OCI-LY1 (cell line): ENCODE measurements at regions not wholly inside any gene's neighbourhood (a gene's known extent, or its start where the extent isn't known, plus 50 kb on each side); places are given as distances from the start of the nearest gene placed in this dataset.

Source experiments
- H2AFZ ChIP-seq: fragments of 200-600 bp; sonication (generic), shearing (Covaris generic); 2 replicates; pipeline ENCODE4 v1.6.0; 2014; ENCODE audit warnings: antibody characterized with exemption, mild to moderate bottlenecking, low read length
- H3F3A ChIP-seq: fragments of 200-600 bp; sonication (generic), shearing (Covaris generic); 2 replicates; pipeline ENCODE4 v1.6.0; 2014; ENCODE audit warnings: mild to moderate bottlenecking, antibody characterized with exemption, low read length, moderate library complexity; ENCODE audit not compliant: insufficient read depth
- H3K27ac ChIP-seq: fragments of 200-600 bp; sonication (generic); 2 replicates; pipeline ENCODE4 v1.5.1; 2014; ENCODE audit warnings: low read length, mixed run types, mild to moderate bottlenecking, low read depth; ENCODE audit not compliant: poor library complexity, severe bottlenecking
- H3K27me3 ChIP-seq: fragments of 200-600 bp; sonication (generic); 2 replicates; pipeline ENCODE4 v1.6.0; 2014; ENCODE audit warnings: antibody characterized with exemption, mild to moderate bottlenecking, low read length, moderate library complexity; ENCODE audit not compliant: insufficient read depth
- H3K36me3 ChIP-seq: fragments of 200-600 bp; sonication (generic); 2 replicates; pipeline ENCODE4 v1.6.1; 2014; ENCODE audit warnings: mild to moderate bottlenecking, antibody characterized with exemption, low read length, moderate library complexity, mixed read lengths; ENCODE audit not compliant: insufficient read depth
- H3K4me1 ChIP-seq: fragments of 200-600 bp; sonication (generic); 2 replicates; pipeline ENCODE4 v1.5.1; 2014; ENCODE audit warnings: mild to moderate bottlenecking, low read length, moderate library complexity; ENCODE audit not compliant: insufficient read depth, severe bottlenecking
- H3K4me2 ChIP-seq: fragments of 200-600 bp; sonication (generic), shearing (Covaris generic); 2 replicates; pipeline ENCODE4 v1.6.1; 2014; ENCODE audit warnings: low read length
- H3K4me3 ChIP-seq: fragments of 200-600 bp; sonication (generic); 2 replicates; pipeline ENCODE4 v1.5.1; 2014; ENCODE audit warnings: low read length, low read depth, mild to moderate bottlenecking, mixed read lengths; ENCODE audit not compliant: poor library complexity, severe bottlenecking
- H3K79me2 ChIP-seq: fragments of 200-600 bp; shearing (Covaris generic); 2 replicates; pipeline ENCODE4 v1.6.1; 2016; ENCODE audit warnings: mixed run types, low read length, mixed read lengths; ENCODE audit not compliant: insufficient read depth
- H3K9ac ChIP-seq: fragments of 200-600 bp; sonication (generic), shearing (Covaris generic); 2 replicates; pipeline ENCODE4 v1.6.1; 2014; ENCODE audit warnings: mild to moderate bottlenecking, low read length, mixed read lengths
- H3K9me2 ChIP-seq: fragments of 200-600 bp; sonication (generic), shearing (Covaris generic); 2 replicates; pipeline ENCODE4 v1.6.1; 2014; ENCODE audit warnings: low read depth, mild to moderate bottlenecking, low read length, mixed read lengths
- H3K9me3 ChIP-seq: fragments of 200-600 bp; shearing (Covaris generic); 2 replicates; pipeline ENCODE4 v1.6.1; 2014; ENCODE audit warnings: low read length, mixed read lengths
- H4K20me1 ChIP-seq: fragments of 200-600 bp; sonication (generic), shearing (Covaris generic); 2 replicates; pipeline ENCODE4 v1.6.0; 2016; ENCODE audit warnings: mild to moderate bottlenecking, low read length; ENCODE audit not compliant: insufficient read depth
- EZH2 ChIP-seq: fragments of 200-600 bp; sonication (generic), shearing (Covaris generic); IDR thresholded peaks from 2 replicates; pipeline ENCODE4 v1.8.0; 2017; ENCODE audit warnings: borderline replicate concordance, mixed run types, mild to moderate bottlenecking, antibody characterized with exemption, low read length, moderate library complexity, mixed read lengths
- TF ChIP-seq, protein P1 (sequence below): fragments of 200-600 bp; sonication (generic), shearing (Covaris generic); IDR thresholded peaks from 2 replicates; pipeline ENCODE4 v1.5.1; 2017; ENCODE audit warnings: mild to moderate bottlenecking, antibody characterized with exemption, low read length, moderate library complexity, mixed read lengths

DNA sequence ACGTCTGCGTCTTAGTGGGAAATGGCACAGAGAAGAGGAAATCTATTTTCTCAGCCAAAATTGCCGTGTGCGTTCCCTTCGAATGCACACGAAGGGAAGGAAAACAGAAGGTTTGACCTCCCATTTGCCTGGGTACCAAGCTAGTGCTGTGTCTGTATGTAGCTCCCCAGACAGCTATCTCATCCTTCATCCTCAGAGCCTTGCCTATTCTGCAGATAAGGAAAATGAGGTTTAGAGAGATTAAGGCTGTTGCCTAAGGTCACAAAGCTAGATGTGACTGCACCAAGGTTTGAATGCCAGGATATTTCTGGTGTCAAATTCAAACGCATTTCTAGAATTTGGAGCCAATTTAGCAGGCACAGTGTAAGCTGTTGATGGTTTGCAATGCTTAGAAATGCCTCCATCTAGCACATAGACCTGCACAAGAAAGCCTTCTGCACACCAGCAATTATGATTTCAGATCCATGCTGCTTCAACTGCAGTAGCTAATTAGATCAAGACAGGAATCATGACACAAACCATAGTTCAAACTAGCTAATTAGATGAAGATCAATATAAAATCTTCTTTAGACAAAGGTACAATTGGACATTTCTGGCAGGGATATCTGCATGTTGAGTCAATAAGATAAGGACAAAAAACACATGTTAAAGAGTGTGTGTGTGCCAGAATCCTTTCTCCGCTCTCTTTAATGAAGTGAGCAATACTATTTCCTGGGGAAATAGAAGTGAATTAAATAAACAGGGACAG, 115.1 kb downstream of the CMPK2 start:
- H3K9me2 ChIP-seq = no peaks in the 10 kb centered on the region
- no peak overlapping the region for H3K4me3 ChIP-seq

DNA sequence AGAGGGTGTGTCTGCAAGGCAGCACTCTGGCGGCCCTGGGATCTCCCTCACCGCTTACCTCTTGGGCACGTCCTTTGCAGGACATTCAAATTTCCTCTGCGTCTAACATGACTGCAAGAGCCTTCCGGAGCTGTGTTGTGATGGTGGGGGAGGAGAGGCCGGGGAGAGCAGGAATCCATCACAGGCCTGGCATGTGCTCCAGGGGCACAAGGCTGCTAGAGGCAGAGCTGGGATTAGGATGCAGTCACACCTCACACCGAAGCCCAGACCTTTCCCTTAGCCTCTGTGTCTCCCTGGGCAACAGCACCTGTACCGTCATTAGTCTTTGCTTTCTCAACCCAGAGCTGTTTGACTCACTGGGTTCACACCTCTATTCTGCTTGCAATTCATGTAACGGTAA, 111.3 kb downstream of the CMPK2 start:
- Histone ChIP-seq H4K20me1 (no peaks in the 10 kb centered on the region), H3K79me2 (no peaks in the 10 kb centered on the region), H3F3A (no peaks in the 10 kb centered on the region), H3K9me3 (no peaks in the 10 kb centered on the region), H3K4me1 (no peaks in the 10 kb centered on the region), H3K9ac (no peak overlapping the region), H2AFZ (no peak overlapping the region), H3K9me2 (no peaks in the 10 kb centered on the region), H3K4me3 (no peak overlapping the region), H3K27me3 (no peaks in the 10 kb centered on the region), H3K36me3 (no peaks in the 10 kb centered on the region), H3K4me2 (no peak overlapping the region), H3K27ac (no peak overlapping the region)
- TF ChIP-seq EZH2 = no peak
- TF ChIP-seq, protein P1, sequence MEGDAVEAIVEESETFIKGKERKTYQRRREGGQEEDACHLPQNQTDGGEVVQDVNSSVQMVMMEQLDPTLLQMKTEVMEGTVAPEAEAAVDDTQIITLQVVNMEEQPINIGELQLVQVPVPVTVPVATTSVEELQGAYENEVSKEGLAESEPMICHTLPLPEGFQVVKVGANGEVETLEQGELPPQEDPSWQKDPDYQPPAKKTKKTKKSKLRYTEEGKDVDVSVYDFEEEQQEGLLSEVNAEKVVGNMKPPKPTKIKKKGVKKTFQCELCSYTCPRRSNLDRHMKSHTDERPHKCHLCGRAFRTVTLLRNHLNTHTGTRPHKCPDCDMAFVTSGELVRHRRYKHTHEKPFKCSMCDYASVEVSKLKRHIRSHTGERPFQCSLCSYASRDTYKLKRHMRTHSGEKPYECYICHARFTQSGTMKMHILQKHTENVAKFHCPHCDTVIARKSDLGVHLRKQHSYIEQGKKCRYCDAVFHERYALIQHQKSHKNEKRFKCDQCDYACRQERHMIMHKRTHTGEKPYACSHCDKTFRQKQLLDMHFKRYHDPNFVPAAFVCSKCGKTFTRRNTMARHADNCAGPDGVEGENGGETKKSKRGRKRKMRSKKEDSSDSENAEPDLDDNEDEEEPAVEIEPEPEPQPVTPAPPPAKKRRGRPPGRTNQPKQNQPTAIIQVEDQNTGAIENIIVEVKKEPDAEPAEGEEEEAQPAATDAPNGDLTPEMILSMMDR = no peak

More for the DNA sequence above, 115.1 kb downstream of the CMPK2 start:
- Histone ChIP-seq H3K27me3 (no peaks in the 10 kb centered on the region), H3K9ac (no peak overlapping the region), H3K4me1 (no peaks in the 10 kb centered on the region), H3K4me2 (no peak overlapping the region), H3K9me3 (no peaks in the 10 kb centered on the region), H2AFZ (no peak overlapping the region), H3K27ac (no peak overlapping the region), H3K36me3 (no peaks in the 10 kb centered on the region), H3F3A (no peaks in the 10 kb centered on the region), H4K20me1 (no peaks in the 10 kb centered on the region), H3K79me2 (no peaks in the 10 kb centered on the region)
- no peak for TF ChIP-seq EZH2
- TF ChIP-seq, protein P1 = no peak

DNA sequence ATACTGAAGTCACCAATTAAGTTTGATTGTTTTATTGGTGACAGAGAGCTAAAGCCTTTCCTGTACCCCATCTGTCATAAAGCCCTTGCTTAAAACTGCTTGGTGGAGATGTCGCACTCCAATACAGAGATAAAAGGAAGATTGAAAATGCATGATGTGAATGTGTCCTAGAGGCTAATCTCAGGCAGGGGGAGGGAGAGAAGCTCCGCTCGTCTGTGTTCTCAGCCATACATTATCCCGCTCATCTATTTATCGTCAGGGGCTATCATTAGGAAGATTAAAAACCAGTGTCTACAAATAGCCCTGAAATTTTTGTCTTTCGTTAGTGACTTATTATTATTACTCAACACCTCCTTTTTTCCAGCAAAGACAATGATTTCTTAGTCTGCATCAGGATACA, 110.3 kb downstream of the CMPK2 start:
- Histone ChIP-seq H3K9me2 (no peaks in the 10 kb centered on the region), H3K79me2 (no peaks in the 10 kb centered on the region), H3K4me1 (no peaks in the 10 kb centered on the region), H3K27ac (no peak overlapping the region), H4K20me1 (no peaks in the 10 kb centered on the region), H3K27me3 (no peaks in the 10 kb centered on the region), H3K4me2 (no peak overlapping the region), H3K9ac (no peak overlapping the region), H2AFZ (no peak overlapping the region), H3K36me3 (no peaks in the 10 kb centered on the region), H3K4me3 (no peak overlapping the region), H3F3A (no peaks in the 10 kb centered on the region), H3K9me3 (no peaks in the 10 kb centered on the region)
- TF ChIP-seq EZH2 = no peak
- TF ChIP-seq, protein P1 = no peak
